GM23248 (cell line): ENCODE measurements at regions not wholly inside any gene's neighbourhood (a gene's known extent, or its start where the extent isn't known, plus 50 kb on each side); places are given as distances from the start of the nearest gene placed in this dataset.

ENCODE experiments used
- EZH2 ChIP-seq: fragments of 200-600 bp; sonication (generic); IDR thresholded peaks from 2 replicates; pipeline ENCODE4 v1.6.1; 2018; ENCODE audit warnings: antibody characterized with exemption, mild to moderate bottlenecking; ENCODE audit not compliant: insufficient read depth, poor library complexity, severe bottlenecking
- EZH2phosphoT487 ChIP-seq: fragments of 200-600 bp; sonication (generic); IDR thresholded peaks from 2 replicates; pipeline ENCODE4 v1.6.1; 2018; ENCODE audit warnings: antibody characterized with exemption, moderate library complexity, mild to moderate bottlenecking, low read depth; ENCODE audit not compliant: insufficient read depth

- TF ChIP-seq EZH2 (no peak), EZH2phosphoT487 (no peak)
Measured at GRCh38 chr10:52574697-52575096, 197.9 kb downstream of the MBL2 start.
